Upper lobe of left lung (tissue), 6 donors: ENCODE measurements at regions not wholly inside any gene's neighbourhood (a gene's known extent, or its start where the extent isn't known, plus 50 kb on each side); places are given as distances from the start of the nearest gene placed in this dataset.

ENCODE experiments used
- ATAC-seq, 2 donors: fragments of 200-7000 bp; cut with Tn5 transposase; one replicate each; pipeline ENCODE4 v1.9.1; 2022; ENCODE audit warnings: mild to moderate bottlenecking in 2 of 2, moderate library complexity in 2 of 2; ENCODE audit not compliant: low FRiP score in 2 of 2
- DNase-seq, 2 donors: peaks; one replicate each; pipeline ENCODE4 v3.0.0-alpha.2; 2019 to 2020
- H3K27ac ChIP-seq, 4 donors: fragments of 200-600 bp; sonication (generic); one replicate each; pipeline ENCODE4 v1.5.1; 2016 to 2019
- H3K27me3 ChIP-seq, 4 donors: fragments of 200-600 bp; sonication (generic); one replicate each; pipeline ENCODE4 v1.5.1; 2017 to 2019
- H3K36me3 ChIP-seq, 4 donors: fragments of 200-600 bp; sonication (generic); one replicate each; pipeline ENCODE4 v1.5.1; 2016 to 2019
- H3K4me1 ChIP-seq, 4 donors: fragments of 200-600 bp; sonication (generic); one replicate each; pipeline ENCODE4 v1.5.1; 2018 to 2019
- H3K4me3 ChIP-seq, 4 donors: fragments of 200-600 bp; sonication (generic); one replicate each; pipeline ENCODE4 v1.5.1; 2017 to 2019; ENCODE audit warnings: mild to moderate bottlenecking in 2 of 4, moderate library complexity in 1 of 4
- H3K9me3 ChIP-seq, 4 donors: fragments of 200-600 bp; sonication (generic); one replicate each; pipeline ENCODE4 v1.5.1; 2018 to 2019
- CTCF ChIP-seq, 6 experiments: fragments of 450-650 bp in 4 of 6; fragments of 200-600 bp in 2 of 6; sonication (generic) in 2 of 6; IDR thresholded peaks; one replicate each; pipeline ENCODE4 v1.5.1; 2016 to 2019; ENCODE audit warnings: antibody characterized with exemption in 6 of 6
- EP300 ChIP-seq, 4 donors: sonication (generic); formaldehyde crosslinking; IDR thresholded peaks; one replicate each; pipeline ENCODE4 v1.5.1; 2017; ENCODE audit warnings: antibody characterized with exemption in 4 of 4, control low read depth in 2 of 4
- POLR2A ChIP-seq, 4 donors: fragments of 450-650 bp; IDR thresholded peaks; one replicate each; pipeline ENCODE4 v1.5.1; 2016 to 2017; ENCODE audit warnings: antibody characterized with exemption in 4 of 4, mild to moderate bottlenecking in 2 of 4
- POLR2AphosphoS5 ChIP-seq, 2 donors: sonication (generic); formaldehyde crosslinking; IDR thresholded peaks; one replicate each; pipeline ENCODE4 v1.5.1; 2017; ENCODE audit warnings: antibody characterized with exemption in 2 of 2
- WGBS, 2 donors: methylation state at CpG; one replicate each; pipeline ENCODE4 v1.1.5; 2017 to 2018; 5-methylcytosine and 5-hydroxymethylcytosine counted together
- donor health status: DM: no; HTN: no; CAD: no; lungs with moderate emphysema.
- donor health status: DM: no; HTN: yes; CAD: no; lungs with severe emphysema.

GRCh38 chr20:60695226-60696000 lies 556.6 kb upstream of the CDH4 start:
- H3K27ac ChIP-seq, result no peak overlapping the region
- ATAC-seq, result no peak
- no peaks in the 10 kb centered on the region for H3K36me3 ChIP-seq
- no peak for TF ChIP-seq POLR2A (IDR thresholded peaks at IDR 0.05)
- TF ChIP-seq CTCF (IDR thresholded peaks at IDR 0.05), result no peak
- no peak for TF ChIP-seq POLR2AphosphoS5 (IDR thresholded peaks at IDR 0.05)
- TF ChIP-seq EP300 (IDR thresholded peaks at IDR 0.05), result no peak
- H3K4me3 ChIP-seq, result no peak overlapping the region
- DNase-seq, result no peak
- no peaks in the 10 kb centered on the region for H3K4me1 ChIP-seq
- no peaks in the 10 kb centered on the region for H3K9me3 ChIP-seq
- H3K27me3 ChIP-seq, result no peaks in the 10 kb centered on the region
- 68 to 82% methylated on average over 4 to 7 of the region's 7 CpGs for WGBS, 2 donors

GRCh38 chr20:60697252-60697651 lies 554.8 kb upstream of the CDH4 start:
- DNase-seq (no peak), ATAC-seq (no peak)
- H3K9me3 ChIP-seq, result no peaks in the 10 kb centered on the region
- WGBS, 2 donors, result 86 to 94% methylated on average over 2 of the region's 2 CpGs
- H3K36me3 ChIP-seq, result no peaks in the 10 kb centered on the region
- no peaks in the 10 kb centered on the region for H3K27me3 ChIP-seq
- H3K4me3 ChIP-seq, result no peak overlapping the region
- TF ChIP-seq POLR2A (IDR thresholded peaks at IDR 0.05) (no peak), EP300 (IDR thresholded peaks at IDR 0.05) (no peak), CTCF (IDR thresholded peaks at IDR 0.05) (no peak), POLR2AphosphoS5 (IDR thresholded peaks at IDR 0.05) (no peak)
- H3K4me1 ChIP-seq, result no peaks in the 10 kb centered on the region
- no peak overlapping the region for H3K27ac ChIP-seq

GRCh38 chr20:60700728-60701127 lies 551.3 kb upstream of the CDH4 start:
- no peaks in the 10 kb centered on the region for H3K36me3 ChIP-seq
- DNase-seq (no peak), ATAC-seq (no peak)
- H3K4me1 ChIP-seq, result no peaks in the 10 kb centered on the region
- no peaks in the 10 kb centered on the region for H3K9me3 ChIP-seq
- TF ChIP-seq POLR2AphosphoS5 (IDR thresholded peaks at IDR 0.05) (no peak), EP300 (IDR thresholded peaks at IDR 0.05) (no peak), POLR2A (IDR thresholded peaks at IDR 0.05) (no peak), CTCF (IDR thresholded peaks at IDR 0.05) (no peak)
- no peak overlapping the region for H3K4me3 ChIP-seq
- WGBS, 2 donors, result 72 to 86% methylated on average over 2 of the region's 2 CpGs
- H3K27ac ChIP-seq, result no peak overlapping the region
- no peaks in the 10 kb centered on the region for H3K27me3 ChIP-seq

GRCh38 chr20:60704147-60704546 lies 547.9 kb upstream of the CDH4 start:
- H3K9me3 ChIP-seq, result no peaks in the 10 kb centered on the region
- TF ChIP-seq EP300 (IDR thresholded peaks at IDR 0.05), result no peak
- no peaks in the 10 kb centered on the region for H3K27me3 ChIP-seq
- H3K4me3 ChIP-seq, result no peak overlapping the region
- no peak overlapping the region for H3K27ac ChIP-seq
- no peaks in the 10 kb centered on the region for H3K4me1 ChIP-seq
- no peaks in the 10 kb centered on the region for H3K36me3 ChIP-seq
- ATAC-seq, result no peak
- 86 to 90% methylated on average over 2 of the region's 2 CpGs for WGBS, 2 donors
- no peak for DNase-seq

GRCh38 chr20:60713396-60713795 lies 538.7 kb upstream of the CDH4 start:
- Histone ChIP-seq H3K27ac (no peak overlapping the region), H3K4me1 (no peaks in the 10 kb centered on the region), H3K9me3 (no peaks in the 10 kb centered on the region), H3K4me3 (no peak overlapping the region), H3K27me3 (no peaks in the 10 kb centered on the region), H3K36me3 (no peaks in the 10 kb centered on the region)
- no peak for DNase-seq
- no peak for ATAC-seq
- 80 to 91% methylated on average over 2 of the region's 2 CpGs for WGBS, 2 donors
- TF ChIP-seq EP300 (IDR thresholded peaks at IDR 0.05) (no peak), POLR2A (IDR thresholded peaks at IDR 0.05) (no peak), CTCF (IDR thresholded peaks at IDR 0.05) (no peak), POLR2AphosphoS5 (IDR thresholded peaks at IDR 0.05) (no peak)
